SK-N-SH (cell line): ENCODE measurements at regions not wholly inside any gene's neighbourhood (a gene's known extent, or its start where the extent isn't known, plus 50 kb on each side); places are given as distances from the start of the nearest gene placed in this dataset.

Source experiments
- CTCF ChIA-PET: fragments of 300-600, 350-600 bp; formaldehyde crosslinking; extraction: SDS; loops from one replicate; lab custom pipeline; 2021; lab: Yijun Ruan, JAX
- POLR2A ChIA-PET: fragments of 350-600 bp; sonication (Branson Sonifier 250); formaldehyde crosslinking; extraction: SDS; loops from one replicate; lab custom pipeline; 2020; ENCODE audit warnings: antibody characterized with exemption, inconsistent platforms; lab: Yijun Ruan, JAX
- DNase-seq: peaks from one replicate; pipeline ENCODE4 v3.0.0; 2012
- H2AFZ ChIP-seq: fragments of 200-600 bp; sonication (generic); 2 replicates; pipeline ENCODE4 v1.8.1; 2016; ENCODE audit warnings: antibody characterized with exemption, mild to moderate bottlenecking, low read depth
- H3F3A ChIP-seq: fragments of 200-600 bp; sonication (generic); replicated peaks from 2 replicates; pipeline ENCODE3; 2016; ENCODE audit warnings: antibody characterized with exemption, mild to moderate bottlenecking; ENCODE audit not compliant: insufficient read depth
- H3K27ac ChIP-seq, 2 experiments: fragments of 200-500 bp in 1 of 2; fragments of 200-600 bp in 1 of 2; sonication (Bioruptor generic) in 1 of 2; sonication (generic), shearing (Covaris generic) in 1 of 2; 2 replicates each; pipeline versions ENCODE4 v1.5.1 to v1.6.1; 2014 to 2016; ENCODE audit warnings: low read depth in 2 of 2, inconsistent platforms in 1 of 2, low read length in 1 of 2, mild to moderate bottlenecking in 1 of 2, mixed read lengths in 1 of 2
- H3K27me3 ChIP-seq: fragments of 200-600 bp; sonication (generic), shearing (Covaris generic); 2 replicates; pipeline ENCODE4 v1.6.1; 2016; ENCODE audit warnings: mixed run types; ENCODE audit not compliant: insufficient read depth
- H3K36me3 ChIP-seq, 2 experiments: fragments of 200-500 bp in 1 of 2; fragments of 200-600 bp in 1 of 2; sonication (Bioruptor generic) in 1 of 2; sonication (generic) in 1 of 2; replicated peaks in 1 of 2; 2 replicates each; pipeline versions ENCODE3 to v1.5.1; 2014 to 2016; ENCODE audit warnings: low read length in 1 of 2, mild to moderate bottlenecking in 1 of 2; ENCODE audit not compliant: insufficient read depth in 2 of 2, control insufficient read depth in 1 of 2
- H3K4me1 ChIP-seq, 2 experiments: fragments of 200-500 bp in 1 of 2; fragments of 200-600 bp in 1 of 2; sonication (Bioruptor generic) in 1 of 2; sonication (generic), shearing (Covaris generic) in 1 of 2; 2 replicates each; pipeline versions ENCODE4 v1.5.1 to v1.6.1; 2014 to 2016; ENCODE audit warnings: low read depth in 1 of 2, low read length in 1 of 2, mixed run types in 1 of 2; ENCODE audit not compliant: insufficient read depth in 2 of 2, control insufficient read depth in 1 of 2
- H3K4me2 ChIP-seq: fragments of 200-600 bp; sonication (generic), shearing (Covaris generic); 2 replicates; pipeline ENCODE4 v1.6.1; 2017; ENCODE audit warnings: mixed run types
- H3K4me3 ChIP-seq, 2 experiments: fragments of 200-500 bp in 1 of 2; fragments of 200-600 bp in 1 of 2; sonication (Bioruptor generic) in 1 of 2; sonication (generic), shearing (Covaris generic) in 1 of 2; 2 replicates each; pipeline versions ENCODE4 v1.5.1 to v1.8.1; 2014 to 2016; ENCODE audit warnings: low read depth in 2 of 2, inconsistent platforms in 1 of 2, low read length in 1 of 2, mild to moderate bottlenecking in 1 of 2, mixed read lengths in 1 of 2, moderate library complexity in 1 of 2
- H3K79me2 ChIP-seq: fragments of 200-600 bp; sonication (generic); 2 replicates; pipeline ENCODE4 v1.8.1; 2017; ENCODE audit warnings: mild to moderate bottlenecking; ENCODE audit not compliant: insufficient read depth
- H3K9ac ChIP-seq: fragments of 200-600 bp; sonication (generic); 2 replicates; pipeline ENCODE4 v1.6.1; 2017; ENCODE audit warnings: mixed run types
- H3K9me2 ChIP-seq: fragments of 200-600 bp; sonication (generic); 2 replicates; pipeline ENCODE4 v1.6.1; 2017; ENCODE audit warnings: mixed run types
- H3K9me3 ChIP-seq: fragments of 200-600 bp; sonication (generic); 2 replicates; pipeline ENCODE4 v1.6.1; 2017; ENCODE audit warnings: mixed run types, mild to moderate bottlenecking, moderate library complexity
- H4K20me1 ChIP-seq: fragments of 200-600 bp; sonication (generic); 2 replicates; pipeline ENCODE4 v1.6.1; 2017; ENCODE audit warnings: mild to moderate bottlenecking, mixed run types; ENCODE audit not compliant: insufficient read depth
- CHD2 ChIP-seq: fragments of 150-350 bp; IDR thresholded peaks from 2 replicates; pipeline ENCODE4 v1.6.1; 2018; ENCODE audit warnings: low read length; ENCODE audit not compliant: partially characterized antibody
- EP300 ChIP-seq, 2 experiments: IDR thresholded peaks; 2 replicates each; pipeline versions ENCODE4 v1.4.0 to v1.6.1; 2012; ENCODE audit warnings: borderline replicate concordance in 1 of 2, low read depth in 1 of 2, low read length in 1 of 2
- EZH2phosphoT487 ChIP-seq: fragments of 200-600 bp; sonication (generic); IDR thresholded peaks from 2 replicates; pipeline ENCODE4 v1.6.1; 2017; ENCODE audit warnings: low read depth, mixed run types, mild to moderate bottlenecking, antibody characterized with exemption, moderate library complexity, borderline replicate concordance
- GATA2 ChIP-seq: sonication (generic); formaldehyde crosslinking; IDR thresholded peaks from 2 replicates; pipeline ENCODE4 v1.5.0; 2020; ENCODE audit warnings: mild to moderate bottlenecking, missing genetic modification reagents
- POLR2AphosphoS5 ChIP-seq: IDR thresholded peaks from 2 replicates; pipeline ENCODE4 v1.6.1; 2012; ENCODE audit warnings: low read depth, low read length
- RCOR1 ChIP-seq: fragments of 150-350 bp; IDR thresholded peaks from 2 replicates; pipeline ENCODE4 v1.6.1; 2017; ENCODE audit warnings: antibody characterized with exemption, low read length
- SIN3A ChIP-seq: IDR thresholded peaks from 2 replicates; pipeline ENCODE4 v1.6.1; 2012; ENCODE audit warnings: low read depth, mild to moderate bottlenecking, low read length, moderate library complexity, borderline replicate concordance
- SMC3 ChIP-seq: IDR thresholded peaks from 2 replicates; pipeline ENCODE4 v1.6.1; 2012; ENCODE audit warnings: low read depth, low read length, improper control_type of control experiment
- TAF1 ChIP-seq: IDR thresholded peaks from 2 replicates; pipeline ENCODE4 v1.6.1; 2012; ENCODE audit warnings: low read depth, mild to moderate bottlenecking, low read length, moderate library complexity, borderline replicate concordance
- WGBS: methylation state at CpG from one replicate; pipeline ENCODE4 v1.1.6; 2017; ENCODE audit warnings: low lambda C conversion rate; 5-methylcytosine and 5-hydroxymethylcytosine counted together
- TF ChIP-seq, protein P1 (sequence below): IDR thresholded peaks from 2 replicates; pipeline ENCODE4; 2012
- TF ChIP-seq, protein P2 (sequence below): IDR thresholded peaks from 2 replicates; pipeline ENCODE4 v1.4.0; 2012; ENCODE audit warnings: low read depth, borderline replicate concordance
- TF ChIP-seq, protein P3 (sequence below): IDR thresholded peaks from 2 replicates; pipeline ENCODE4 v1.4.0; 2012; ENCODE audit warnings: low read depth, borderline replicate concordance
- TF ChIP-seq, protein P4 (sequence below): IDR thresholded peaks from 2 replicates; pipeline ENCODE4 v1.4.0; 2012; ENCODE audit warnings: low read depth

DNA sequence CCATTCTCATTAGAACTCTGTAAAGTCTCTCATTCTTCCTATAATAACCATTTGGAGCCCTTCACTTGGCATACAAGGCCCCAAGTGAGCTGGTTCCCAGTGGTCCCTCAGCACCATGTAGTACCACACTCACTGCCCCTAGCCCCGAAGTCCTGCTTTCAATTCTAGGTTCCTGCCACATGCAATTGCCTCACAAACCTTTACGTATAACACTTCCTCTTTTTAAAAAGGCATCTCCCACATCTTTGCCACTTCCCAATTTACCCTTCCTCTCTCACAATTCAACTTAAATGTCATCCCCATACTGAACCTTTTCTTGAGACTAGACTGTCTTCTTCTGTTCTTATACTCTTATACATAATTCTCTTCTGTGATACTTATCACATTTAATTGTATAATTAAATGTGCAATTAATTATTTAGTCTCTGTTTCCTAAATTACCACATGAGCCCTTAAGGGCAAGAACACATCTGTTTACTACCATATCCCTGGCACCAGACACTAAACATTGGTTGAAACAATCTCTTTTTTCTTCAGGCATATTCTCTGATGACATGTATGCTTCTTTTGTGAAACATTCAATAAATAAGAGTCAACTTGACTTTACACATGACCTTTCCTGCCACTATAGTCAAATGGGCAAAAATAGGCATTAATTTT is 304.0 kb downstream of the SPRY2 start:
- Histone ChIP-seq H3F3A (peaks cover 20% of the 10 kb centered on the region), H3K27me3 (no peaks in the 10 kb centered on the region), H3K36me3 (no peaks in the 10 kb centered on the region), H3K9ac (peak overlapping the region; percentile 9; the same call in 1 of the 2 replicates), H3K27ac (peak overlapping the region in 1 of 2 experiments; percentile 87; a peak in 3 of 4 replicates), H3K4me2 (no peak overlapping the region), H3K9me3 (no peaks in the 10 kb centered on the region), H3K4me3 (no peak overlapping the region), H3K79me2 (no peaks in the 10 kb centered on the region), H2AFZ (no peak overlapping the region), H4K20me1 (no peaks in the 10 kb centered on the region), H3K4me1 (peaks cover 10 to 24% of the 10 kb centered on the region in 2 experiments), H3K9me2 (no peaks in the 10 kb centered on the region)
- TF ChIP-seq RCOR1 (peak; percentile 89), GATA2 (CRISPR knock-in tag) (peak; percentile 57), EZH2phosphoT487 (no peak), EP300 (IDR thresholded peaks at IDR 0.05; ENCODE audit: borderline replicate concordance in 1 of 2, low read depth in 1 of 2, low read length in 1 of 2) (peak in 1 of 2 experiments; percentile 66; a peak in 1 of 4 replicates), SMC3 (no peak; the same call in 1 of the 2 replicates), CHD2 (peak; percentile 5), SIN3A (no peak), POLR2AphosphoS5 (no peak), TAF1 (no peak)
- TF ChIP-seq, protein P1, sequence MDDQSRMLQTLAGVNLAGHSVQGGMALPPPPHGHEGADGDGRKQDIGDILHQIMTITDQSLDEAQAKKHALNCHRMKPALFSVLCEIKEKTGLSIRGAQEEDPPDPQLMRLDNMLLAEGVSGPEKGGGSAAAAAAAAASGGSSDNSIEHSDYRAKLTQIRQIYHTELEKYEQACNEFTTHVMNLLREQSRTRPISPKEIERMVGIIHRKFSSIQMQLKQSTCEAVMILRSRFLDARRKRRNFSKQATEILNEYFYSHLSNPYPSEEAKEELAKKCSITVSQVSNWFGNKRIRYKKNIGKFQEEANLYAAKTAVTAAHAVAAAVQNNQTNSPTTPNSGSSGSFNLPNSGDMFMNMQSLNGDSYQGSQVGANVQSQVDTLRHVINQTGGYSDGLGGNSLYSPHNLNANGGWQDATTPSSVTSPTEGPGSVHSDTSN: no peak
- TF ChIP-seq, protein P2, sequence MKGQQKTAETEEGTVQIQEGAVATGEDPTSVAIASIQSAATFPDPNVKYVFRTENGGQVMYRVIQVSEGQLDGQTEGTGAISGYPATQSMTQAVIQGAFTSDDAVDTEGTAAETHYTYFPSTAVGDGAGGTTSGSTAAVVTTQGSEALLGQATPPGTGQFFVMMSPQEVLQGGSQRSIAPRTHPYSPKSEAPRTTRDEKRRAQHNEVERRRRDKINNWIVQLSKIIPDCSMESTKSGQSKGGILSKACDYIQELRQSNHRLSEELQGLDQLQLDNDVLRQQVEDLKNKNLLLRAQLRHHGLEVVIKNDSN: no peak
- TF ChIP-seq, protein P3, sequence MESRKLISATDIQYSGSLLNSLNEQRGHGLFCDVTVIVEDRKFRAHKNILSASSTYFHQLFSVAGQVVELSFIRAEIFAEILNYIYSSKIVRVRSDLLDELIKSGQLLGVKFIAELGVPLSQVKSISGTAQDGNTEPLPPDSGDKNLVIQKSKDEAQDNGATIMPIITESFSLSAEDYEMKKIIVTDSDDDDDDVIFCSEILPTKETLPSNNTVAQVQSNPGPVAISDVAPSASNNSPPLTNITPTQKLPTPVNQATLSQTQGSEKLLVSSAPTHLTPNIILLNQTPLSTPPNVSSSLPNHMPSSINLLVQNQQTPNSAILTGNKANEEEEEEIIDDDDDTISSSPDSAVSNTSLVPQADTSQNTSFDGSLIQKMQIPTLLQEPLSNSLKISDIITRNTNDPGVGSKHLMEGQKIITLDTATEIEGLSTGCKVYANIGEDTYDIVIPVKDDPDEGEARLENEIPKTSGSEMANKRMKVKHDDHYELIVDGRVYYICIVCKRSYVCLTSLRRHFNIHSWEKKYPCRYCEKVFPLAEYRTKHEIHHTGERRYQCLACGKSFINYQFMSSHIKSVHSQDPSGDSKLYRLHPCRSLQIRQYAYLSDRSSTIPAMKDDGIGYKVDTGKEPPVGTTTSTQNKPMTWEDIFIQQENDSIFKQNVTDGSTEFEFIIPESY: no peak
- TF ChIP-seq, protein P4, sequence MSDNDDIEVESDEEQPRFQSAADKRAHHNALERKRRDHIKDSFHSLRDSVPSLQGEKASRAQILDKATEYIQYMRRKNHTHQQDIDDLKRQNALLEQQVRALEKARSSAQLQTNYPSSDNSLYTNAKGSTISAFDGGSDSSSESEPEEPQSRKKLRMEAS: no peak
- ChIA-PET POLR2A (no interaction called here), CTCF (no interaction called here)
- no peak for DNase-seq
- 81% methylated on average over 2 of the region's 2 CpGs for WGBS
